NT2/D1 (cell line): ENCODE measurements at regions not wholly inside any gene's neighbourhood (a gene's known extent, or its start where the extent isn't known, plus 50 kb on each side); places are given as distances from the start of the nearest gene placed in this dataset.

ENCODE experiments used
- SUZ12 ChIP-seq: IDR thresholded peaks from 2 replicates; pipeline ENCODE4 v1.6.1; 2011; ENCODE audit not compliant: insufficient read length, insufficient read depth; ENCODE audit errors: extremely low read depth
- YY1 ChIP-seq: IDR thresholded peaks from 2 replicates; pipeline ENCODE4 v1.6.1; 2011; ENCODE audit not compliant: insufficient read length, insufficient read depth

DNA sequence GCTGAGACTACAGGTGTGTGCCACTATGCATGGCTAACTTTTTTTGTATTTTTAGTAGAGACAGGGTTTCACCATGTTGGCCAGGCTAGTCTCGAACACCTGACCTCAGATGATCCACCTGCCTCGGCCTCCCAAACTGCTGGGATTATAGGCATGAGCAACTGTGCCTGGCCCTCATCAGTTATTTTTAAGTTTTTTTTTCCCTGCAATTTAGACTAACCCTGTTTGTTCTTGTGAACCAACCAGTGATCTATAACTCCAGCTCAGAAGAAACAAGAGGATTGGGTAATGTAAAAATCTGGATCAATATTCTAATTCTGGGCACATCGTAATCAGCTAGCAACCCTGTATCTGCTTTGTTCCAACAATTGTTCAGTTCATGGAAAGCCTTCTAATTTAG is 155.7 kb downstream of the NXNL2 start:
- no peak for TF ChIP-seq YY1
- TF ChIP-seq SUZ12: no peak
